ENCODE measurements at regions not wholly inside any gene's neighbourhood (a gene's known extent, or its start where the extent isn't known, plus 50 kb on each side); places are given as distances from the start of the nearest gene placed in this dataset.

GRCh38 chr5:162282191-162282590, 214.6 kb downstream of the GABRG2 start:
- no peaks in the 10 kb centered on the region for H3K9me3 ChIP-seq (ENCODE audit: control insufficient read depth in 2 of 3, insufficient read depth in 1 of 3, low read length in 3 of 3)
- no peaks in the 10 kb centered on the region for H3K27me3 ChIP-seq (ENCODE audit: control insufficient read depth, insufficient read depth, low read length)
- no peak overlapping the region for H3K27ac ChIP-seq (ENCODE audit: low read depth in 2 of 2, low read length in 2 of 2)
- FAIRE-seq: no peak
- no peak overlapping the region for H3K4me3 ChIP-seq (ENCODE audit: low read length in 3 of 3)
- no peak for DNase-seq
- TF ChIP-seq CTCF (IDR thresholded peaks at IDR 0.05; ENCODE audit: borderline replicate concordance, extremely low read depth, insufficient read depth): no peak
- intact Hi-C loops (cut with DNase I): no loop called here
- H3K9ac ChIP-seq (ENCODE audit: low read length in 3 of 3): no peak overlapping the region
- no peaks in the 10 kb centered on the region for H3K4me1 ChIP-seq (ENCODE audit: control insufficient read depth in 2 of 3, insufficient read depth in 2 of 3, low read depth in 1 of 3, low read length in 3 of 3)
- H3K36me3 ChIP-seq (ENCODE audit: control insufficient read depth in 2 of 3, insufficient read depth in 3 of 3, low read length in 3 of 3): no peaks in the 10 kb centered on the region

- H3K4me3 ChIP-seq (ENCODE audit: low read length in 3 of 3): no peak overlapping the region
- no peak overlapping the region for H3K9ac ChIP-seq (ENCODE audit: low read length in 3 of 3)
- H3K27ac ChIP-seq (ENCODE audit: low read depth in 2 of 2, low read length in 2 of 2): no peak overlapping the region
- DNase-seq: no peak
- no peaks in the 10 kb centered on the region for H3K4me1 ChIP-seq (ENCODE audit: control insufficient read depth in 2 of 3, insufficient read depth in 2 of 3, low read depth in 1 of 3, low read length in 3 of 3)
- no peaks in the 10 kb centered on the region for H3K9me3 ChIP-seq (ENCODE audit: control insufficient read depth in 2 of 3, insufficient read depth in 1 of 3, low read length in 3 of 3)
- no peaks in the 10 kb centered on the region for H3K36me3 ChIP-seq (ENCODE audit: control insufficient read depth in 2 of 3, insufficient read depth in 3 of 3, low read length in 3 of 3)
- TF ChIP-seq CTCF (IDR thresholded peaks at IDR 0.05; ENCODE audit: borderline replicate concordance, extremely low read depth, insufficient read depth): no peak
- H3K27me3 ChIP-seq (ENCODE audit: control insufficient read depth, insufficient read depth, low read length): no peaks in the 10 kb centered on the region
- intact Hi-C loops (cut with DNase I): no loop called here
- FAIRE-seq: no peak
These were observed 216.0 kb downstream of the GABRG2 start for GRCh38 chr5:162283609-162284008.

GRCh38 chr5:162288647-162289296, 221.2 kb downstream of the GABRG2 start:
- no peaks in the 10 kb centered on the region for H3K36me3 ChIP-seq (ENCODE audit: control insufficient read depth in 2 of 3, insufficient read depth in 3 of 3, low read length in 3 of 3)
- H3K4me3 ChIP-seq (ENCODE audit: low read length in 3 of 3): no peak overlapping the region
- no peak for FAIRE-seq
- intact Hi-C loops (cut with DNase I): no loop called here
- no peak for TF ChIP-seq CTCF (IDR thresholded peaks at IDR 0.05; ENCODE audit: borderline replicate concordance, extremely low read depth, insufficient read depth)
- DNase-seq: no peak
- H3K9me3 ChIP-seq (ENCODE audit: control insufficient read depth in 2 of 3, insufficient read depth in 1 of 3, low read length in 3 of 3): no peaks in the 10 kb centered on the region
- H3K27me3 ChIP-seq (ENCODE audit: control insufficient read depth, insufficient read depth, low read length): no peaks in the 10 kb centered on the region
- H3K4me1 ChIP-seq (ENCODE audit: control insufficient read depth in 2 of 3, insufficient read depth in 2 of 3, low read depth in 1 of 3, low read length in 3 of 3): no peaks in the 10 kb centered on the region
- H3K27ac ChIP-seq (ENCODE audit: low read depth in 2 of 2, low read length in 2 of 2): no peak overlapping the region
- no peak overlapping the region for H3K9ac ChIP-seq (ENCODE audit: low read length in 3 of 3)

GRCh38 chr5:162289489-162289888, 221.9 kb downstream of the GABRG2 start:
- Histone ChIP-seq H3K27ac (ENCODE audit: low read depth in 2 of 2, low read length in 2 of 2) (no peak overlapping the region), H3K9ac (ENCODE audit: low read length in 3 of 3) (no peak overlapping the region), H3K4me1 (ENCODE audit: control insufficient read depth in 2 of 3, insufficient read depth in 2 of 3, low read depth in 1 of 3, low read length in 3 of 3) (no peaks in the 10 kb centered on the region), H3K36me3 (ENCODE audit: control insufficient read depth in 2 of 3, insufficient read depth in 3 of 3, low read length in 3 of 3) (no peaks in the 10 kb centered on the region), H3K27me3 (ENCODE audit: control insufficient read depth, insufficient read depth, low read length) (no peaks in the 10 kb centered on the region), H3K4me3 (ENCODE audit: low read length in 3 of 3) (no peak overlapping the region), H3K9me3 (ENCODE audit: control insufficient read depth in 2 of 3, insufficient read depth in 1 of 3, low read length in 3 of 3) (no peaks in the 10 kb centered on the region)
- TF ChIP-seq CTCF (IDR thresholded peaks at IDR 0.05; ENCODE audit: borderline replicate concordance, extremely low read depth, insufficient read depth): no peak
- FAIRE-seq (no peak), DNase-seq (peak in 1 of 5 donors; percentile 1)
- intact Hi-C loops (cut with DNase I): no loop called here

Data from kidney (tissue), 13 donors.